ENCODE measurements at regions not wholly inside any gene's neighbourhood (a gene's known extent, or its start where the extent isn't known, plus 50 kb on each side); places are given as distances from the start of the nearest gene placed in this dataset.

- no peak for FAIRE-seq
- TF ChIP-seq MAFK (IDR thresholded peaks at IDR 0.05; ENCODE audit: low read depth, low read length) (no peak), POLR2A (IDR thresholded peaks at IDR 0.05; ENCODE audit: control extremely low read depth in 1 of 2, low read depth in 2 of 2, low read length in 2 of 2) (no peak)
Observed at GRCh38 chr15:96047255-96047931, 283.1 kb upstream of the NR2F2 start.

More at GRCh38 chr15:96047255-96047931, 283.1 kb upstream of the NR2F2 start:
- no peak overlapping the region for H3K14ac ChIP-seq (ENCODE audit: insufficient read length)
- no peak overlapping the region for H2AK5ac ChIP-seq (ENCODE audit: low read depth, low read length)
- no peak overlapping the region for H2BK15ac ChIP-seq (ENCODE audit: low read length)
- no peak overlapping the region for H3K18ac ChIP-seq (ENCODE audit: extremely low read depth, low read length)
- H4K20me1 ChIP-seq (replicated peaks in 1 of 2; ENCODE audit: control insufficient read depth in 1 of 2, insufficient read depth in 2 of 2, low read length in 2 of 2): peaks cover 0 to 2% of the 10 kb centered on the region in 2 experiments
- H3K79me2 ChIP-seq (ENCODE audit: control insufficient read depth in 1 of 2, insufficient read depth in 2 of 2, low read length in 2 of 2): no peaks in the 10 kb centered on the region
- peaks cover 0 to 4% (median 3%) of the 10 kb centered on the region in 4 experiments; a peak in 4 of 7 replicates for H3K4me1 ChIP-seq (replicated peaks in 1 of 4; ENCODE audit: control insufficient read depth in 3 of 4, insufficient read depth in 4 of 4, low read length in 3 of 4)
- ChIA-PET POLR2A (ENCODE audit: partially characterized antibody) (no interaction called here), CTCF (ENCODE audit: partially characterized antibody) (interaction anchor here (1.3 to 2.0 kb wide), 2 partner anchors 11 to 280 kb away, joined by 5 read pairs; no protein-coding TSS in a partner anchor)
- H3K36me3 ChIP-seq (ENCODE audit: control insufficient read depth in 2 of 4, insufficient read depth in 4 of 4, low read length in 3 of 4): 0 out of 8 replicates have a peak, but pooled peaks cover 0 to 2% (median 0%) of the 10 kb centered on the region in 4 experiments
- H2AFZ ChIP-seq (ENCODE audit: low read length): no peak overlapping the region
- H2BK20ac ChIP-seq (ENCODE audit: low read length): no peak overlapping the region
- no peaks in the 10 kb centered on the region for H3K9me3 ChIP-seq (ENCODE audit: insufficient read depth in 2 of 2, low read depth in 1 of 2, low read length in 1 of 2)
- no peak overlapping the region for H2BK5ac ChIP-seq (ENCODE audit: low read depth, low read length)
- WGBS, 2 experiments (ENCODE audit: extremely low coverage in 1 of 2, insufficient coverage in 1 of 2, insufficient read length in 1 of 2, insufficient replicate concordance in 2 of 2, low coverage in 1 of 2, low lambda C conversion rate in 2 of 2, missing lambda C conversion rate in 1 of 2): 90% methylated on average over 14 of the region's 14 CpGs; no CpG with 5 or more reads in 1 of the 2 experiments
- H3K23me2 ChIP-seq (ENCODE audit: low read depth, low read length): no peaks in the 10 kb centered on the region
- H4K8ac ChIP-seq (ENCODE audit: extremely low read depth, insufficient read depth, low read length): no peak overlapping the region
- H3K27ac ChIP-seq (ENCODE audit: low read depth, low read length): no peak overlapping the region
- DNase-seq (ENCODE audit: low read depth in 1 of 2, low spot score in 2 of 2): no peak
- no peak overlapping the region for H3K4me3 ChIP-seq (ENCODE audit: extremely low read depth in 1 of 4, insufficient read depth in 2 of 4, low read depth in 3 of 4, low read length in 4 of 4)
- H3K56ac ChIP-seq (replicated peaks; ENCODE audit: insufficient read length, low read depth, low read length): no peak overlapping the region
- no peak overlapping the region for H3K4ac ChIP-seq (replicated peaks; ENCODE audit: insufficient read length, low read depth, low read length)
- no peak overlapping the region for H2BK12ac ChIP-seq (ENCODE audit: low read depth, low read length)
- H3K4me2 ChIP-seq (ENCODE audit: insufficient read depth in 1 of 2, low read depth in 2 of 2, low read length in 2 of 2): no peak overlapping the region
- H3K27me3 ChIP-seq (replicated peaks in 1 of 4; ENCODE audit: control insufficient read depth in 3 of 4, extremely low read depth in 1 of 4, insufficient read depth in 3 of 4, low read length in 3 of 4): peaks cover 11 to 25% (median 19%) of the 10 kb centered on the region in 4 experiments
- H4K5ac ChIP-seq (ENCODE audit: insufficient read length, low read depth, low read length): no peak overlapping the region
- no peak overlapping the region for H3K9ac ChIP-seq (replicated peaks in 1 of 4; ENCODE audit: extremely low read depth in 1 of 4, low read depth in 3 of 4, low read length in 3 of 4)
- H2BK120ac ChIP-seq (replicated peaks; ENCODE audit: low read depth, low read length): no peak overlapping the region
- no peak overlapping the region for H4K91ac ChIP-seq (replicated peaks; ENCODE audit: insufficient read length, low read length)
- no peaks in the 10 kb centered on the region for H3K79me1 ChIP-seq (ENCODE audit: low read depth, low read length)
- no peak overlapping the region for H3K23ac ChIP-seq (ENCODE audit: insufficient read length)

Data from H1 (cell line).